MM.1S (cell line): ENCODE measurements at regions not wholly inside any gene's neighbourhood (a gene's known extent, or its start where the extent isn't known, plus 50 kb on each side); places are given as distances from the start of the nearest gene placed in this dataset.
"Not testable (repeated sequence)": the region's sequence is repeated elsewhere in the genome, so short reads cannot be mapped to it uniquely, and the experiment has no call there.

ENCODE experiments used
- CTCF ChIP-seq: fragments of 300-600 bp; sonication (generic); IDR thresholded peaks from 2 replicates; pipeline ENCODE4 v1.5.1; 2016; ENCODE audit warnings: antibody characterized with exemption, low read length, mixed read lengths
- EZH2 ChIP-seq: fragments of 300-600 bp; sonication (generic); optimal IDR thresholded peaks from 2 replicates; pipeline ENCODE3; 2017; ENCODE audit warnings: low read depth, mild to moderate bottlenecking, antibody characterized with exemption, low read length, mixed read lengths
- EZH2phosphoT487 ChIP-seq: fragments of 300-600 bp; sonication (generic); IDR thresholded peaks from 2 replicates; pipeline ENCODE4 v1.6.1; 2018; ENCODE audit warnings: antibody characterized with exemption, low read length

- TF ChIP-seq CTCF, EZH2, EZH2phosphoT487: not testable (repeated sequence)
Measured at GRCh38 chr15:35178186-35178585, 93.1 kb upstream of the NANOGP8 start.
